GM19025 (cell line): ENCODE measurements at regions not wholly inside any gene's neighbourhood (a gene's known extent, or its start where the extent isn't known, plus 50 kb on each side); places are given as distances from the start of the nearest gene placed in this dataset.

Experiments used
- ATAC-seq: cut with Tn5 transposase; IDR thresholded peaks from one replicate; pipeline ENCODE4 v1.9.1; 2021; ENCODE audit warnings: mild to moderate bottlenecking, low read depth, moderate library complexity; ENCODE audit not compliant: unreplicated experiment

DNA sequence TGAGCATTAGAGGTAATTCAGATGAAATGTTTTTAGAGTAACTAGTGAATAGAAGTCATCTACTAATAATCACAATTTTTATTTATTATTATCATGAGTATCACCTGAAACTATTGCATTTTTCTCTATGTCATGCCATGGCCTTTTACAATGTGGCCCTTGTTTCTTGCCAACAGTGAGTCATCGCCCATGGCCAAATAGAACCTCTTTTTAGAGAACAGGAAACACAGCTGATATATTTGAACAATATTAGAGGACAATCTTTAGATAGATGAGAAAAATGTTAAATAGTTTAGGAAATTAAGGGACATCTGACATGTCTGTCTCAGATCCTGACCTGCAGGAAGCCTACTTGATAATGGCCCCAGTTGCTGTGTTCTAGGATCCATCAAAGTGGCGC, 1584.4 kb upstream of the GOT2 start:
- ATAC-seq = no peak

DNA sequence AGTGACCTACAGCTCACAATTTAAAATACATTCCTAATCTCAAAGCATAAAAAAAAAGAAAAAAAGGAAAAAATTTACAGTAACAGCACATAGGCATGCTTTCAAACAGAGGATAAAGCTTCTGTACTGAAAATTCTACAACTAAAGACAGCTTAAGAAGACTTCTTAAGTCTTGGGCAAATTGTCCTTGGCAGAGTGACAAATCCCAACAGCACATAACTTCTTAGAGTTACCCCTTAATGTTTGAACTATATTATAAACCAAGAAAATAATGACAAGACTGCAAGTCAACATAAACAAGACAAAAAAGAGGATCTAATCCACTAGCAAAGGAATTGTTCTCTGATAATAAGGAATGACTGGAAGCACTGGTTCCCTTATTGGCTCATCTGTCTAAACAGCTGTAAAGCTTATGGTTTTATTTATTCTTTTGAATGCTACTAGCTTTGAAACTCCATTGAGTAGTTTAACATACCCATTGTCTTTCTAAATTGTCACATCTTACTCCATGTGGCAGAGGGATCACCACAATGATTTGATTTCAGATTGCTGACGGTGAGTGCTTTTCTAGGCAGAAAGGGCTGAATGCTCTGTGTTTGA, 1576.8 kb upstream of the GOT2 start:
- ATAC-seq = no peak

DNA sequence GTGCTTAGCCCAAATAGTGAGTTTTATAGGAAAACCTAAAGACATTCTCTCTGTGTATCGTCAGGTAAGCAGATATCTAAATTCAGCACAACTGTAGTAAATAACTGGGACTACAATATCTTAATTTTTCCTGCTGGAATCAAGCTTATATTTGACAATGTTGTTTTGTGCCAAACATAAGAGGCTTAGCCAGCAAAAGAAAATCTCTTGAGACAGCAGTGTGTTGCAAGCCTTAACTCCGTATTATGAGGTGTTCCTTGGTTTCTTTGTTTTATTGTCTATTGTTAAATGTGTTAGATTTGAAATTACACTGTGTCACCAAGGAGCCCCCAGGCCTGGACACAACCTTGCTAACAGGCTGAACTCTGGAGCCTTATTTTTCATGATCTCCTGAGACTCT, 1570.6 kb upstream of the GOT2 start:
- no peak for ATAC-seq

DNA sequence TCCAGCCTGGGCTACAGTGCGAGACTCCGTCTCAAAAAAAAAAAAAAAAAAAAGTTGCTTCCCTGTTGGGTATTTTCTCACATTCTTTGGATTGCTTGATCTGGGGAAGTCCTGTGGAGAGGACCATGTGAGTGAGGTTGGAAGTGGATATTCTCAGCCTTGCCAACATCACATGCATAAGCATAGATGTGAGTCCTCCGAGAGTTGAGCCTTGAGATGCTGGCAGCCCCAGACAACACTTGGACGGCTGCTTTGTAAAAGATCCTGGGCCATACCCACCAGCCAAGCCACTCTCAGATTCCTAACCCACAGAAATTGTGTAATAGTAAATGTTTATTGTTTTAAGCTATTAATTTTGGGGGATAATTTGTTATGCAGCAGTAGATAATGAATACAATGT, 1570.0 kb upstream of the GOT2 start:
- no peak for ATAC-seq

DNA sequence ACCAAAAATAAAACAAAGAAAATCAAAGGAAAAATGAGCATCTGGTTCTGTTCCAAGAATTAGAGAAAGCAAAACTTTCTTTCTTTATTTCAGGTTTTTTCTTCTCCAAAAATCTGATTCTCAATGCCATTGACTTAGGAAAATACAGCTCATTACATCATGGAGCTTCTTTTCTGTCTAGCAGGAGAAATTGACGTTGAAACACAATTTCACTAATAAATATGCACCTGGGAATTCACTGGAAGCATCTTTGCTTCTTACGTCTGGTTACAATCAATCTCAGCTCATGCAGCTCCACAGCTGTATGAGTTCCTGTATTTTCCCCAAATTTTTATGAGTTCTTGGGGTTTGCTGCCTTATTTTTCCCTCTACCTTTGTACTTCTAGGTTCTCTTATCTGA, 1568.6 kb upstream of the GOT2 start:
- ATAC-seq = no peak

DNA sequence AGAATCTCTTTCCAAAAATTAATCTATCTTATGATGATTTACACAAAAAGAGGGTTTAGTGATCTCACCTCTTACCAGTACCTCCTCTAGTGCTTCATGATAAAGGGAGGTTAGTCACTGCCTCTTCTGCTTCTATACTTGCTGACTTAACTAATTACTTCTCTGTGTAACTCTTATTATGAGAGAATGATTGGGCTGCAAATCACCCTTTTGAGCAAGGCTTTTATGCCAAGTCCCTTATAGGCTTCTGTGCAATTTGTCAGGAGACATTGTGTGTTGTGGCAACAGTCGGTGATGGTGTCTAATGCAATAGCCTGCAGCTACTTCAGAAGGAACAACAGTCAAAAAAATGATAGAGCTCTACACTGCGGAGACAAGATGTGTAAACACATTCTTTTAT, 1568.1 kb upstream of the GOT2 start:
- ATAC-seq = no peak

DNA sequence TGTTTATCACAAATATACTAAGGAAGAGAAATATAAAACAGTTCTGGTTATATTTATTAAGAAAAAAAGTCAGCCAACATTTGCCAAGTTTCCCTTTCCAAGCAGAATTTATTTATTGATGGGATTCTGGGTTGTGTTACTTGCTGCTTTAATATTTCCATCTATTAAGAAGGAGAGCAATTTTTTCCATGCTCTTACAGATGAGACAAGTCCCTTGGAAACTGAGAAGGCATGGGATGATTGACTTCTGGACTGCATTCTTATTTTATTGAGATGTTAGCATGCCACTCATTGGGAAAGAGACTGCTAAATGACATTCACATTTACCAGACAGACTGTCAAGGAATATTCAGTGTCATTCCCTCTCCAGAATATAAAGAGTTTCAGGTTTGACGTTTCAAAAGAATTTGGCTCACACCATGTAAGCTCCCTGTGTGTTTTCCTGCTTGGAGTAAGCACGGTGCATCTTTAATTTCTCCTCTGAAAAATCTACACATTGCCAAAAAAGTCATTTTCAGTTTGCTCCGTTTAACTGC, 1565.2 kb upstream of the GOT2 start:
- ATAC-seq = no peak

DNA sequence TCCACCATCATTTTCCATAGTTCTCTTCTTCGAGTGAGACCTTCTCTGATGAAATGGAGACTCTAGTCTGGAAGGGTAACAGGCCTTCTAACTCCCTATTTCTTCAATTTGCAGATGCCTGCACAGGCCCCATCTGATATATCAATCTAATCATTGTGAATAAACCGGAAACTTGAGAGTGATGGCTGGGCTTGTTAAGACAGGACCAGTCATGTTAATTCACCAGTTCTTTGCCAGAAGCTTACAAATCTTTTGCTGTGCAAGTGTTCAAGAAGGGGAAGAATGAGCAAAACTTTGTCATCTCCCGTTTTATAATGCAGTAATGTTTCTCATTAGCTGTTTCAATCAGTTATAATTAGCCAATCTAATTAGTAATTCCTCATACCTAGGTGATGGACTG, 1561.3 kb upstream of the GOT2 start:
- no peak for ATAC-seq

DNA sequence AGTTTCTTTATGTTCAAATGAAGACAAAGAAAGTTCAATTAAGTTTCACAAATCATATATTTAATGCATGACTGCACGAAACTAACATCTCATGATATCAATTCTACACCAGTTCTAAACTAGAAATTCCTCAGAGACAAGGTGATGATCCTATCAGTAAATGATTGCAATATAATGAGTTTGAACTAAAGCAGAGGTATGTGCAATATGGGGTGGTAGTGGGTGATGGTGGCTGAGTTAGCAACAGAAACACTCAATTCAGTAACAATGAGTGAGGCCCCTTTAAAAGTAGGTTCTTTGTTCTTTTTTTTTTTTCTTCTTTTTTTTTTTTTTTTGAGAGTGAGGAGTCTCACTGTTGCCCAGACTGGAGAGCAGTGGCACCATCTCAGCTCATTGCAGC, 1551.7 kb upstream of the GOT2 start:
- no peak for ATAC-seq

DNA sequence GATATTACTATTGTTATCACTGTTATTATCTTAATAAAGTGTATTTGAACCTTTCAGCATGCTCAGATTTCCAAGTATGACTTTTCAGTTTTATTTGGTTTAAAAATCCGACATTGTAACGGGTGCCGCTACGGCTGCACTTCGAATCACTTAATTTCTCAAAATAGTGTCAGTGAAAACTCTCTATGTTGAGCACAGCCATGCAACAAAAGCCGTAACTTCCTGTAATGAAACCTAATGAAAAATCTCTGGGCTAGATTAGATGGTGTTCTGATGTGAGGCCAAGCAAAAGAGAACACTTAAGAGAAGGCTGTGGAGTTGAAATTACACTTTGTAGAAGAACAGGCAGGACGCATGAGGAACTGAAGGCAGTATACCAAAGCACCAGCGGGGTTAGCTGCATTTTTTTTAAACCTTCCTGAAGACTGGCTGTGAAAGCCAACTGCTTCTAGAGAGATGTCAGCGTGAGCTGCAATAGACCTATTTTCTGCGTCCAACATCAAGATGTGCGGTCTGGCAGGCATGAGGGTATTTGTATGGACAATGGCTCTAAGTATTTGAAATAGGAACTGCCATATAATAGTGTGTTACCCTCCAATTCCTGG, 1545.0 kb upstream of the GOT2 start:
- no peak for ATAC-seq

DNA sequence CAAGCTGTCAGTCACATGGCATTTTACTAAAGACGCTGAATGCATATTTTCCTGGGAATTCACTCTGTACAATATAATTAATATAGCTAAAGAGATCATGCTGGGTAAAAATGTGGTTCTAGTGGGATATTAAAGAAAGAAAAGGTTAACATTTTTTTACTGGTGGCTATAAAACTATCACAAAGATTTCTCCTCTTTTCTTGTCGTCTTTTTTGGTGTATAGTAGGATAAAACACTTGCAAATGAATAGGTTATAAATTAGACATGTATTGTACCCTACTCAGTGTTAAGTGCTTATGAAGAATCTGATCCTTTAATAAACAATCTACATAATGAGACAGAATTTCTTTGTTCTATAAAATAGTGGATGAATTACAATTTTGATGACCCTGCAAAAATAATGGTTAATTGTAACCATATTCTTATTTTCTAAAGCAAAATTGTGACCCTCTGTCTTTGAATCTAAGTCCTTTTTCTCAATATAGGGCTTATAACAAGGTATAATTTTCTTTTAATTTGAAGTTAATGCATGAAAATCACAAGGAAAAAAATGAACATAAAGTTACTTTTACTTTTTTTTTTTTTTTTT, 1540.4 kb upstream of the GOT2 start:
- no peak for ATAC-seq

DNA sequence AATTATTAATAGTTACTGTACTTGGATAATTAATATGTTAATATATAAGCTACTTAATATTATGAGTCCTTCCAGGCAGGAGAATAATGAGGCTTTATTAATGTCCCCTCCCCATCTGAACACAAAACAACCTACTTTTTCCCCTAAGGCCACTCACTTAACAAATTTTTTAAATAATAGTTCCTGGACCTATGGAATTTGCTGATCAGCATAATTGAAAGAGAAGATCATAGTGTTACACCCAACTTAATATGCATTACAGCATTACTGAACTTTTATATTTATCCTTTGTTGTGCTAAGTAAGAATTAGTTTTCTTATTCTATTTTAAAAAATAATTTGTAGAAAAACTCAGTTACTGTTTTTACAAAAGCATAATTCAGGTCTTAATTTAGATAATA, 1537.7 kb upstream of the GOT2 start:
- no peak for ATAC-seq

DNA sequence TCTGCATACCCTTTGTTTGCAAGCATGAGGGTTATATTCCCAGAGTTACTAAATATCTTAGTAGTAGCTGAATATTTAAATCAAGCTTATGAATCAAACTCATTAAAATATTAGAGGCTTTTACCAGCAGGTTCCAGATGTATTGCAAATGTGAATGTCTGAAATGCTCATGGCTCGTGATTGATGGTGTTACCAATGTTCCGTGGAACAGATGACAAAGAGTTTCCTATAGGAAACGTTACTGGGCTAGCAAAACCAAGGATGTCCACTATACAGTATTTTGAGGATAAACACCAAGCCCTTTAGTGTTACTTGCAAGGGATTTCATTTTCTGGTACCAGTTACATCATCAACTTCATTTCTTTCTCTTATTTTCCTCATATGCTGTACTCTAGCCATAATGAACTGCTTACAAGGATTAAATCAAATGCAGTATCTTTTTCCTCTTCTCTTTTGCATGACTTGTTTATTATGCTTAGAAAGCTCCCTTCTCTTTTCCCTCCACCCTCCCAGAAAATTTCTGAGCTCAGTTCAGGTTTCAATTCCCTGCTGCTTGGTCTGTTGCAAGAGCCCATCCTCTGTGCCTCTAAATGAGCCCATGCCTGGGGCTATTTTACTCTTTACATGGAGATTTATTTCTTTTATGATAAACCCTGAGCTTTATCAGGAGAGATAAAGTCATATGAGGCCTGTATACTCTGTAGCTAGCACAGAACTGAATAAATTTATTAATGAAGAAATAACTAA, 1537.1 kb upstream of the GOT2 start:
- ATAC-seq = no peak

DNA sequence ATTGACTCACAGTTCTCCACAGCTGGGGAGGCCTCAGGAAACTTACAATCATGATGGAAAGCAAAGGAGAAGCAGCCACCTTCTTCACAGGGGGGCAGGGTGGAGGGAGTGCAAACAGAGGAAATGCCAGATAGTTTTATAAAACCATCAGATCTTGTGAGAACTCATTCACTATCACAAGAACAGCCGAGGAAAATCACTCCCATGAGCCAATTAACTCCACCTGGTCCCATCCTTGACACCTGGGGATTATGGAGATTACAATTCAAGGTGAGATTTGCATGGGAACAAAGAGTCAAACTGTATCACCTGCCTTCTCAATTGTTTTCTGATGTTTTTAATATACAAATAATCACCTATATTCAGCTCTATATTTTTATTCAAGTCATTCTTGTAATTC, 1527.3 kb upstream of the GOT2 start:
- ATAC-seq = no peak

DNA sequence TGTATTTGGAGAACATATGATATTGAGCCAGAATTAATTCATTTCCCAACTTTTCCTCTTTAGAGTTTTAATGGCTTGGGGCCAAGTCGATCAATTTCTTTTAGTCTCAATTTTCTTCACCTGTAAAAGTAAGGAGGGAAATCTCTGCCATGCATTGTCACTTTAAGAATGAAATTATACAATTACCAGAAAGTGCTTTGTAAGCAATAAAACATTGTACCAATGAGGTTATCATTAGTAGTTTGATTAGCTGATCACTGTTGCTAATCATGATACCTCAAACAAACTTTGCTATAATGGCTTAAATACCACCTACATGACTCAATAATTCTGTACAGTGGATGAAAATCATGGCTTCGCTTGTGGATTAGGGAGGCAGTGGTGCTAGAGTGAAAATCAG, 1525.8 kb upstream of the GOT2 start:
- no peak for ATAC-seq

DNA sequence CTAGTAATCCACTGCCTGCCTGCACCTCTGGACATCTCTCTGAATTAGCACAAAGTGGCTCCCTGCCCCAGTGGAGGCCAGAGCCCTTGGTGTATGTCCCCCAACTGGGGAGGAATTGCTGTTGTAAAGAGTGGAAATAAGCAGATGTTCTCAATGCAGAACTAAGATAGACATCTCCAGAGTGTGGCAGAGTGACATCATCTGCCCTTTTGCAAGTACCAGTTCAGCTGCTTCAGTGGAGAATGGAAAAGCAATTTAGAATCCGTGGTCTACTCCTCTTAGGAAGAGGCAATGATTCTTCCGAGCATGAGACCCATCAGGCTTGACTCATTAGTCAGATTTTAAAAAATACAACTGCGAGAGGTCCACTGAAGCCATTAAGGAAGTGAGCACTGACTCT, 1512.0 kb upstream of the GOT2 start:
- ATAC-seq = no peak

DNA sequence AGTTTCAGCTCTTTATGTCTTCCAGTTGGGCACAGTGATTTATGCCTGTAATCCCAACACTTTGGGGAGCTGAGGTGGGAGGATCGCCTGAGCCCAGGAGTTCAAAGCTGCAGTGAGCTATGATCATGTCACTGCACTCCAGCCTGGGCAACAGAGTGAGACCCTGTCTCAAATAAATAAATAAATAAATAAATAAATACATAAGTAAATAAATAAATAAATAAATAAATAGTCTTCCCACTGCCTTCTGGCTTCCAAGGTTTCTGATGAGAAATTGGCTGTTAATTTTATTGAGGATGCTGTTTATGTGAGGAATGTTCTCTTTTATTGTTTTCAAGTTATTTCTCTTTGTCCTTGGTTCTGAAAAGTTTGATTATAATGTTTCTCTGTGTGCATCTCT, 1507.6 kb upstream of the GOT2 start:
- ATAC-seq = no peak

DNA sequence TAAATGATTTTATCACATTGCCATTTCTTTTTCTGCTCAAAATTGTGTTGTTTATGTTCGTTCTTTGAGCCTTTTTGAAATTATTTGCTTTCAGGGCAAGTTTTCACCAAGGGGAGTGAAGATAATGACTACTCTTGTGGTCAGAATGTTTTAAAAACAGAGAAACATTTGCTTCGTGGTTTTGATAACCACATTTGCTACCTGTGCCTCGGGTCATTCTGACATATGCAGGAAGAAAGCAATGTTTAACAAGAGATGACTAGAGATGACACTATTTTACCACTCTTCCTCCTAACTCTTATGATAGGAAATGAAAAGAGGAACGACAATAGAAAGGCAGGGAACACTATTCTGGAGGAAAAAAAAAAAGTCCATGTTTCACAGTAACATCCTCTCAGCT, 1496.5 kb upstream of the GOT2 start:
- ATAC-seq = no peak

DNA sequence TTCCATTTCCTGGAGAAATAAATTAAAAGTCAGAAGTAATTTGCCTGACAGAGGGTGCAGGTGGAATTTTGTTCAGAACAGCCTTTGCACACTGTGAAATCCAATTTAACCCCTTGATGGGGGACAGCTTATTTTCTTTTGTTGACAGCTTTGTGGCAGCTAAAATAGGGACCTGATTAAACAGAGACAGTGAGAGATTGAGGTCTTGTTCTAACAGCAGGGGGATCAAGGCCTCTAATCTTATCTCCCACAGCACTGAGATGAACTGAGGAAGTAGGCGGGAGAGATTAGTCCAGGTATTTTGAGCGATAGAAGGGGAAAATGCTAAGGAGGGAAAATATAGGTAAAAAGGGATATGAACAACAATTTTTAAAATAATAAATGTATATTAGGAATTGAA, 1491.4 kb upstream of the GOT2 start:
- ATAC-seq = no peak

DNA sequence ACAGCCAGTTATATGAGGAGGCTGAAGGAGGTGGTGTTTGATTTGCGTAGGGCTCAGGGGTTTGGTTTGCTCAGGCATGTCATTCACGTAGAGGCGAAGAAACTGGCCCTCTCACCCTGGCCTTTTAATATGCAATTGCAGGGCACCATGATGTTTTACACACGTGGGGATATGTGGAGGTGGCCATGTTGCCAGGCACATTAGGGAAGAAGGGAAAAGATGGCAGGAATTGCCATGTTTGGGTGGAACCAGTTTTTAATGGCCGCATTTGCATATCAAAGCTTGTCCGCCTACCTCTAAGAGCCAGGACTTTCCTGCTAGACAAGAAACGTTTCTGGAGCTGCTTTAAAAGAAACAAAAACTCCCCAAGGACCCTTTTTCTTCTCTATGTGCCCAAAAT, 1483.7 kb upstream of the GOT2 start:
- ATAC-seq = no peak

DNA sequence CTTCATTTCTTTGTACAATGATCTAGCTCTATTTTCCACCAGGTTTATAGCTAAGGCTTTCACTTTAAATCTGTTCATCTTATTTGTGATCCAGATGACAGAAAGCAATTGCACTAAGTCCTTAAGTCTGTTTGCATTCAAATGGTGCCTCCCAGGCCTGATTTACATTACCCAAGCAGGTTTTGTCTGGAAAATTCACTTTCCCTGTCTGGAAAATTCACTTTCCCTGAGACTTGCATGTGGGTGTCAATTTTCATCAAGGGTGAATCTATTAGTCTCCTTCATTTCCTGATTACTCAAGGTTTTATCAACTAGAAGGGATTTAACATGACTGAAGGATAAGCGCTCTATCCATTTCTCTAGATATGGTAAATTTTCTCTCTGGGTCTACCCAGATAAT, 1480.2 kb upstream of the GOT2 start:
- no peak for ATAC-seq

DNA sequence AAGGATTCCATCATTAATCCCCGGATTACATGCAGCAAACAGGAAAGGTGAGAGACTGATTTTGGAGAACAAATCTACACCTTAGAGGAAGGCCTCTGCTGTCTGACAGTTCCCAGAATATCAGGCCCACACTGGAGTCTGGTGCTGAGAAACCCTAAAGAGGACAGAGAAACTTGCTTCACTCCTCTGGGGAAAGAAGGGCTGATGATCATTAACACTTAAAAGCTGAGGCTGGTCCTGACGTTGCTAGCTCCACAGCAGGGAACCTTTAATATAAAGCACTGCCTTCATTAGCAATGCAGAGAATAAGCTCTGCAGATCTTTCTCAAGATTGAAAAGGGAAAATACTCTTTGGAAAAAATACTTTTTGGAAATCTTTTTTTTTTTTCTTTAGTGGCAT, 1472.4 kb upstream of the GOT2 start:
- ATAC-seq = no peak
